ENCODE measurements at regions not wholly inside any gene's neighbourhood (a gene's known extent, or its start where the extent isn't known, plus 50 kb on each side); places are given as distances from the start of the nearest gene placed in this dataset.

- DNase-seq (ENCODE audit: low read depth), result no peak
Observed at GRCh38 chr5:115409094-115409493, 112.6 kb upstream of the CCDC112 start.

GRCh38 chr5:115402822-115403577 is 106.5 kb upstream of the CCDC112 start:
- no peak for DNase-seq (ENCODE audit: low read depth)

GRCh38 chr5:115402092-115402491 is 105.6 kb upstream of the CCDC112 start:
- no peak for DNase-seq (ENCODE audit: low read depth)

GRCh38 chr5:115398719-115399118 is 102.3 kb upstream of the CCDC112 start:
- peak; percentile 80 for DNase-seq (ENCODE audit: low read depth)

GRCh38 chr5:115396688-115397087 is 100.2 kb upstream of the CCDC112 start:
- DNase-seq (ENCODE audit: low read depth), result no peak

GRCh38 chr5:115396081-115396480 is 99.6 kb upstream of the CCDC112 start:
- no peak for DNase-seq (ENCODE audit: low read depth)

- DNase-seq (ENCODE audit: low read depth), result no peak
Observed at GRCh38 chr5:115394531-115394930, 98.1 kb upstream of the CCDC112 start.

- no peak for DNase-seq (ENCODE audit: low read depth)
Observed at GRCh38 chr5:115393239-115393638, 96.8 kb upstream of the CCDC112 start.

GRCh38 chr5:115392611-115393010 is 96.2 kb upstream of the CCDC112 start:
- DNase-seq (ENCODE audit: low read depth), result no peak

- DNase-seq (ENCODE audit: low read depth), result no peak
Observed at GRCh38 chr5:115391780-115392179, 95.3 kb upstream of the CCDC112 start.

- DNase-seq (ENCODE audit: low read depth), result no peak
Observed at GRCh38 chr5:115389799-115390382, 93.4 kb upstream of the CCDC112 start.

- DNase-seq (ENCODE audit: low read depth), result no peak
Observed at GRCh38 chr5:115389034-115389798, 92.8 kb upstream of the CCDC112 start.

GRCh38 chr5:115388240-115388639 is 91.8 kb upstream of the CCDC112 start:
- DNase-seq (ENCODE audit: low read depth), result no peak

- no peak for DNase-seq (ENCODE audit: low read depth)
Observed at GRCh38 chr5:115387816-115388215, 91.4 kb upstream of the CCDC112 start.

- DNase-seq (ENCODE audit: low read depth), result peak; percentile 61
Observed at GRCh38 chr5:115386657-115387056, 90.2 kb upstream of the CCDC112 start.

GRCh38 chr5:115384587-115385375 is 88.3 kb upstream of the CCDC112 start:
- no peak for DNase-seq (ENCODE audit: low read depth)

GRCh38 chr5:115382989-115383388 is 86.5 kb upstream of the CCDC112 start:
- DNase-seq (ENCODE audit: low read depth), result no peak

- no peak for DNase-seq (ENCODE audit: low read depth)
Observed at GRCh38 chr5:115381911-115382662, 85.6 kb upstream of the CCDC112 start.

- DNase-seq (ENCODE audit: low read depth), result peak; percentile 67
Observed at GRCh38 chr5:115379622-115380344, 83.3 kb upstream of the CCDC112 start.

GRCh38 chr5:115378754-115379153 is 82.3 kb upstream of the CCDC112 start:
- no peak for DNase-seq (ENCODE audit: low read depth)
